Right forelimb (tissue), 1 donor: ENCODE measurements at regions not wholly inside any gene's neighbourhood (a gene's known extent, or its start where the extent isn't known, plus 50 kb on each side); places are given as distances from the start of the nearest gene placed in this dataset.
"Not testable (repeated sequence)": the region's sequence is repeated elsewhere in the genome, so short reads cannot be mapped to it uniquely, and the experiment has no call there.

Experiments
- DNase-seq: peaks from one replicate; pipeline ENCODE4 v3.0.0-alpha.2; 2018

DNA sequence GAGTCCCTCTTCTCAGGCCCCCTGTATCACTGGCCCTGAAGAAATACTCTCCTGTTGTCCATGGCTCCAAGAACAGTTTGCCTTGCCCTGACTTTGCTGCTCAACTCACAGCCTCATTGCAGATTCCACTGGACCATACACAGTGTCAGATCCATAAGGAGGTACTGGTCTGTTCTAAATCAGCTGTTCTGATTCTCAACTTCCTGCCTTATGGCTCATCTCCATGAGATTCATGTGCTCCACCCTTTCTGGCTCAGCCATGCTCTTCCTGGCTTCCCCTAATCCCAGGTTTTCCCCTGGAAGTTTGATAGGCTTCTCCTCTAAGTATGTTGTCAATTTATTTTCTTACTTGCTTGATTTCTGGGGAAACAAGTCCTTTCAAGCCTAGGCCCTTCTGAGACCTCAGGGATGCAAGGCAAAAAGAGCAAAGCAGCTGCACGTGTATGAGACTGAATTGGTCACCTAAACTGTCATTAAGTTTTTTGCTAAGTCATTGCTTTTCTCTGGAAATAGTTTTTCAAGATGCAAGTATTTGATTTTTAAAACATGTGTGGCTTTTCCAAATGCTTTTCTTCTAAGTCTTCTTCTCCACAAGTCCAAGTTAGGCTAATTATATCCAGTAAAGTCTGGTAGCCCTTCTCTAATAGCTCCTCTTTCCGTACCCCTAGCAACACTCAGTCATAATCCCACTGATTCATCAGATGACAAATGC is 1288.5 kb downstream of the RPIA start:
- not testable (repeated sequence) for DNase-seq

GRCh38 chr2:89982246-89982645 is 1290.8 kb downstream of the RPIA start:
- DNase-seq: not testable (repeated sequence)

DNA sequence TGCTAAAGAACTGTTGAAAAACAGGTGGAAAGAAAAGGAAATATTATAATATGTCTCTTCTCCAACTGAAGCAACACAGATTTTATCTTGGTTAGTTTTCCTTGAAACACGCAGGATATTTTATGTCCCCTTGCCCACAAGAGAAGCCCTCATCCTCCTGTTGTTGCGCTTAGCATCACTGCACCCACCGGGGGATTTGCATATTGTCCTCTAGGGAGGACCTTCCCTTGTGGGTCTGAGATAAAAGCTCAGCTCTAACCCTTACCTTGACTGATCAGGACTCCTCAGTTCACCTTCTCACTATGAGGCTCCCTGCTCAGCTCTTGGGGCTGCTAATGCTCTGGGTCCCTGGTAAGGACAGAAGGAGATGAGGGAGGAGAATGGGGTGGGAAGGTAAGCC is 1294.2 kb downstream of the RPIA start:
- DNase-seq: not testable (repeated sequence)

DNA sequence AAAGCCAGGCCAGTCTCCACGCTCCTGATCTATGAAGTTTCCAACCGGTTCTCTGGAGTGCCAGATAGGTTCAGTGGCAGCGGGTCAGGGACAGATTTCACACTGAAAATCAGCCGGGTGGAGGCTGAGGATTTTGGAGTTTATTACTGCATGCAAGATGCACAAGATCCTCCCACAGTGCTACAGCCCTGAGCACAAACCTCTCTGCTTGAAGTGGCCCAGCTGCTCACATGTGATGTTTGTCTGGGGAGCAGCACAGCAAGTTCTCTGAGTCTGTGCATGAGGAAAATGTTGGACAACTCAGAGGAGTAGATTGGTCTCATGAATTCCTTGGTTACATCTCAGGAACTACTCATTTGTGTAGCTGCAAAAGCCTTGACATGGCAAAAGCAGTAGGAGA is 1295.1 kb downstream of the RPIA start:
- not testable (repeated sequence) for DNase-seq

GRCh38 chr2:89996779-89997178 is 1305.3 kb downstream of the RPIA start:
- DNase-seq: not testable (repeated sequence)

DNA sequence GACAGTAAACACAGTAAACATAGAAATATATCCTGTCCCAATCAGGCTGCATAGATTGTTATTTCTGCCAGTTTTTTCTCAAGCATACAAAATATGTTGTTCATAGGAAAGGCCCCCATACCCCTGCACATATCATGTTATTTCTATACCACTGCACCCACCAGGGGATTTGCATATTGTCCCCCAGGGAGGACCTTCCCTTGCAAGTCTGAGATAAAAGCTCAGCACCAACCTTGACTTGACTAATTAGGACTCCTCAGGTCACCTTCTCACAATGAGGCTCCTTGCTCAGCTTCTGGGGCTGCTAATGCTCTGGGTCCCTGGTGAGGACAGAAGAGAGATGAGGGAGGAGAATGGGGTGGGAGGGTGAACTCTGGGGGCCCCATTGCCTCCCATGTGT is 1313.1 kb downstream of the RPIA start:
- not testable (repeated sequence) for DNase-seq

- DNase-seq: not testable (repeated sequence)
These were observed 1319.1 kb downstream of the RPIA start for GRCh38 chr2:90010442-90011100.

- not testable (repeated sequence) for DNase-seq
These were observed 1319.6 kb downstream of the RPIA start for GRCh38 chr2:90011101-90011443.

- not testable (repeated sequence) for DNase-seq
These were observed 1328.4 kb downstream of the RPIA start for GRCh38 chr2:90019908-90020307.

DNA sequence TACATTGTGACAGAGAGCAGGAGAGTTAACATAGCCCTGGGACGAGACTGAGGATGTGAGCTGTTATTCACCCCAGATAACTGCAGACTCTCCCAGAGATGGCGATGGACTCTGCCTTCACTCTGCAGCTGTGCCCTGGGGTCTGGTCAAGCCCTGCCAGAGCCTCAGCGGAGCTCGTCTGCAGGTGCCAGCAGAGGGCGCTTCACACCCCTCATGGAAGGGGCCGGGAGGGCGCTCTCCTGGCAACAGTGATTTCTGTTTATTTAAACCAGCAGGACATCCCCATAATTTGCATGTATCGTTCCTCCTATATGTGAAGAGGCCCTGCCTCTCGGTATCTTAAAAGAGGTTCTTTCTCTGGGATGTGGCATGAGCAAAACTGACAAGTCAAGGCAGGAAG is 1329.8 kb downstream of the RPIA start:
- DNase-seq: not testable (repeated sequence)

DNA sequence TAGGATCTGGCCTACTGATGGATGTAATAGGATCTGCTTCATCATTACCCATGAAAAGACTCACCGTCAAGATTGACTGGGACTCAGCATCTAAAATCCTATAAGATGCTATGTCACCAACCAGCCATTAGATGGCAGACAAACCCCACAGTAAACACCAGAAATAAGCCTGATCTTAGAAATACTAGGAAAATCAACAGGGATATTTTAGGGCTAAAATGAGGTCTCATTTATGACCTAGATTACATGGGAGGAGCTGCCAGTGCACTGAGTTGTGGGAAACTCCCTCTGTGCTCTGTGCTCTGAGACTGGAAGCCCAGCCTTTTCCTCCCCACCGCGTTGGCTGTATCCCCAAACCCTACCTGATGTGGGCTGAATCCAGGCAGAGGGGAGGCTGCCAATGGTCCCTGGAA is 1335.8 kb downstream of the RPIA start:
- DNase-seq: not testable (repeated sequence)

- not testable (repeated sequence) for DNase-seq
These were observed 1337.1 kb downstream of the RPIA start for GRCh38 chr2:90028381-90029079.

DNA sequence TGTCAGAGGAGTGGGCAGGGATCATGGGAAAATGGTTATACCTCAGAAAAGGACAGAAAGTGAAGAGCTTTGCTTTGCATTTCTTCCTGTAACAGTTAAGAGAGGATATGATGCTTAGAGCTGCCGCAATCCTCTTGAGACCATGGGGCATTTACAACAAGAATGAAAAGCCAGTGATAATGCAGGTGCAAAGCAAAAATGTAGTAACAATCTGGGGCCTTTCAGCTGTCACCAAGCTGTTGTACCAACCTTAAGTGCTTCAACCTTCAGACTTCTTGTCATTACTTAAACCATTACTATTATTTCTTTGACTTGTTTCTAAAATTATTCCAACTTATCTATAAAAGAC is 1337.6 kb downstream of the RPIA start:
- DNase-seq: not testable (repeated sequence)

DNA sequence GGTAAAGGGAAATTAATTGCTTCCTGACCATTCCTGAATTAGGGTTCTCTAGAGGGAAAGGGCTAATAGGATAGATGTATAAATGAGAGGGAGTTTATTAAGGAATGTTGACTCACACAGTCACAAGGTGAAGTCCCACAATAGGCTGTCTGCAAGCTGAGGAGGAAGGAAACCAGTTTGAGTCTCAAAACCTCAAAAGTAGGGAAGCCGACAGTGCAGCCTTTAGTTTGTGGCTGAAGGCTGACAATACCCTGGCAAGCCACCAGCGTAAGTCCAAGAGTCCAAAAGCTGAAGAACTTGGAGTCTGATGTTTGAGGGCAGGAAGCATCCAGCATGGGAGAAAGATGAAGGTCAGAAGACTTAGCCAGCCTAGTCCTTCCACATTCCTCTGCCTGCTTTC is 1340.8 kb downstream of the RPIA start:
- not testable (repeated sequence) for DNase-seq

DNA sequence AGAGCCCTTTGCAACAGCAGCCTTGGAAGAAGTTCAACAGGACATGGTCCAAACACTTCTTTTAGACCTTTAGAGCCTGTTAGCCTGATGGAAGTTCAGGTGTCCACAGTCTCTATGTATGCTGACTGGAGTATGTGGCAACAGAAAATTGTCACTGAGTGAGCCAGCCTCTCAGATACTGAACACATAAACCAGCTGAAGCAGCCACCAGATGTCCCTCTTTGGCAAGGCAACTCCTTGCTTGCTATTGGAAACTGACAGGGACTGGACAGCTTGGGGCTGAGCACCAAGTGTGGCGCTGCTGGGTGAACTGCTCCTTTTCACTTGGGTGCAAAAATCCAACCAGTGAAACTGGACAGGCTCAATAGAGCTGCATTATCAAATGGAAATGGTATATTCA is 1344.9 kb downstream of the RPIA start:
- not testable (repeated sequence) for DNase-seq

- DNase-seq: not testable (repeated sequence)
These were observed 1347.6 kb downstream of the RPIA start for GRCh38 chr2:90039093-90039492.

DNA sequence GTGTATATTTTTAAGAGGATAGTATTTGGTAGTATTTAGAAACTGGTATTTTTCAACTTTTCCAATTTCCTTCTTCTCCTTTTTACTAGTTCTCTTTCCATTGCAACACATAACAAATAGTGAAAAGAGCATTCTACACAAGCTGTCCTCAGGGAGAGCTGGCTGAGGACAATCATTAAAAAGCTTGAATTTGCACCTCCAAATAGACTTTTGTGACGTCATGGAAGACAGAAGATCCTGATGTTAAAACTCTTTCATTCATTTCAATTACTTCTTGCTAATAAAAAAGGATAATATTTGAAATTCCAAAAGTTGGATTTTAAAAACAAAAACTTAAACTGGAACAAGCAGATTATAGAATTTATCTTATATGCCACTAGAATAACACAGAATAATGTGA is 1356.3 kb downstream of the RPIA start:
- DNase-seq: not testable (repeated sequence)

DNA sequence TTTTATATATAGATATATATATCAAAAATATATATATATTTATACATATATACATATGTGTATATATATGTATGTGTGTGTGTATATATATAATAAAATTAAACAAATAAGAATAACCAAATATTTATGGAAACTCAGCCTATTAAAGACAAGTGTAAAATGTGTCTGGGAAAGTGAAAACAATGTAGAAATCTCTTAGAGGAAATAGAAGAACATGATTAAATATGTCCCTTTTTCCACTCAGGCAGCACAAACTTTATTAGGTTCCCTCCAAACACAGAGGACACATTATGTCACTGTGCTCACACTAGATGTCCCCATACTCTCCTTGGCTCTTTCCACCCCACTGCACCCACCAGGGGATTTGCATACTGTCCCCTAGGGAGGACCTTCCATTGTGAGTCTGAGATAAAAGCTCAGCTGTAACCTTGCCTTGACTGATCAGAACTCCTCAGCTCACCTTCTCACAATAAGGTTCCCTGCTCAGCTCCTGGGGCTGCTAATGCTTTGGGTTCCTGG is 1360.7 kb downstream of the RPIA start:
- DNase-seq: not testable (repeated sequence)

- no peak for DNase-seq
These were observed 1377.9 kb downstream of the RPIA start for GRCh38 chr2:90069290-90069894.

DNA sequence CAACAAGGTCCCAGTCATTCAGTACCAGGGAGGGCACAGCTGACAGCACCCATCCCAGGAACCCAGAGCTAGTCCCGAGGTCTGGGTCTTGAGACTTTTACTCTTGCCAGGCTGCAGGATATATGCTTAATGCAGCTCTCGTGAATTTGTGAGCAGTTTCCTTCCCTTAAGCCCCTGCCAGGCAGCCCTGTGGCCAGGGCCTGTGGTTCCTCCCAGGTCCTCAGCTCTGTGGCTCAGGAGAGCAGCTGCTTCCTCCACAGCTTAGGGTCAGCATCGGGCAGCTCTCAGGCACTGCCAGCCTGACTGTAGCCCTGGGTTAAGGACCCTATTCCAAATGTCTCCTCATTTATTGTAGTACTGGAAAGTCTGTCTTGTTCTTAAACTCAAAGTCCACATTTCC is 1384.8 kb downstream of the RPIA start:
- no peak for DNase-seq

GRCh38 chr2:90077948-90078347 is 1386.5 kb downstream of the RPIA start:
- no peak for DNase-seq

DNA sequence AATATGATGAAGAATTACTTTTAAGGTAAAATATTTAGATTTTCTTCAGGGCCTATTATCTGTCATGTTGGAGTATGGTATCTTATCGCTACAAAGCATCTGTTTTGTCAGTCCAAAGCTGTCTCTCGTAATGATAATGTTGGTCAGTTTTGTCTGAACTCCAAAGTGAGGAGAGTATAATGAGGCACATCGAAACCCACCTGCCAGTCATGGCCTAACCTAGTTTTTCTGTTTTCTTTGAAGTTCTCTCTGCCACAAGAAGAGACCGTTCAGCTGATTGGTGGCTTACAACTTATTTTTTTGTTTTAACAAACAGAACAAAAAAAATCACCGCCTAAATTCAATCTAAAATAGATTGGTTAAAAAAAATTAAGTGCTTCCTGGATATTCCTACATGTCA is 1387.9 kb downstream of the RPIA start:
- DNase-seq: no peak

DNA sequence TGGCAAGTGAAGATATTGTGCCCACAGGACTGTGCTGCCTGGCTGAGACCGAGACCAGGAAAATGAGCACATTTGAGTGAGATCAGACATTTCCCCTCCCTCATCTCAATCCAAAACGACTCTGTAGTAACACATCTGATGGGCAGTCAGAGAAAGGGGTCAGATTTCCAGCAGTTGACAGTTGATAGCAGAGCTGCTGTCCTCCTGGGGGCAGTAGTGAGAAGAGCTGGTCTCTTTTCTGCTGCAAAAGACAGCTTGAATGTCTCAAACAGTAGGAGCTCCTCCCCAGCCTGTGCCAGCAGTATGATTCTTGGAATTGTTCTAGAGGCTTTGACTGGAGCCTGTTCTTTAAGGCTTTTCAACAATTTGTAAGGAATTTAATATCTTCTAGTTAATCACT is 1396.3 kb downstream of the RPIA start:
- not testable (repeated sequence) for DNase-seq
